ENCODE measurements at regions not wholly inside any gene's neighbourhood (a gene's known extent, or its start where the extent isn't known, plus 50 kb on each side); places are given as distances from the start of the nearest gene placed in this dataset.

DNA sequence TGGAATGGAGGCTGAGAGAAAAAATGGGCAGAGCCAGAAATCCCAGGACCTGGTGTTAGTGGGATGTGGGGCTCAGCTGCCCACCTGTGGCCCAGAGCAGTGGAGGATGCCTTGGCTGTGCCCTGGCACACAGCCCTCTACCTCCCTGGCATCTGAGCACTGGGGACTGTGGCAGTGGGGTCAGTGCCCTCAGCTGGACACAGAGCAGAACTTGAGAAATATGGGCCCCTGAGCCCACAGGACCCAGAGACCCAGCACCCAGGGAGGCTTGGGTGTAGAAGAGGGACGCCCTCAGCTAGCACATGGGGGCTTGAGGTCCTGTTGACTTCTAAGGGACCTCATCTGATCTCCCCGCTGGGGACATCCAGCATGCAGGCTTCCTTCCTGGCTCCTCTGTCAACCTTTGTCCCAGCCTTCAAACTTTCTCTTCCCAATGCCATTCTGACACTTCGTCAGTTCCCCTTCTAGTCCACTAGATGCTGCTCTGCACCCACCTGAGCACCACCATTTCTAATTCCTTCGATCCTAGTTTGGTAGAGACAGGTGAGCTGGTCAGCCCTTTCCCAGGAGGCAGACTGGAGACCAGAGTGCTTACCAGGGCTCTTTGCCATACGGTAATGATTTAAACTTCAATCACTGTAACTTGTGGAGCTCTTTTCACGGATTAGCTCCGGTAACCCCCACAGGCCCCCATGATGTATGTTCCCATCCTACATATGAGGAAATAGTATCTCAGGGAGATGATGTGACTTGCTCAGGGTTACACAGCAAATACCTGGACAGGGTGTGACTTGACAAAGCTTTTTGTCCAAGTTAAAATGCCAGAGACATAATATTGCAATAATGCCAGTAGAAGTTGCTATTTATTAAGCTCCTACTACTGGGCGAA is 143.7 kb downstream of the ASCL4 start:
- peak; percentile 40 for DNase-seq (ENCODE audit: low read depth)
- TF ChIP-seq CTCF (IDR thresholded peaks at IDR 0.05; ENCODE audit: low read depth, low read length) (peak; percentile 83), POLR2A (IDR thresholded peaks at IDR 0.05; ENCODE audit: extremely low read depth, insufficient read length) (no peak), MAX (IDR thresholded peaks at IDR 0.05; ENCODE audit: low read depth, low read length) (no peak), MYC (IDR thresholded peaks at IDR 0.05; ENCODE audit: low read depth, low read length) (no peak)
- H3K4me3 ChIP-seq (ENCODE audit: low read depth, low read length) = no peak overlapping the region

DNA sequence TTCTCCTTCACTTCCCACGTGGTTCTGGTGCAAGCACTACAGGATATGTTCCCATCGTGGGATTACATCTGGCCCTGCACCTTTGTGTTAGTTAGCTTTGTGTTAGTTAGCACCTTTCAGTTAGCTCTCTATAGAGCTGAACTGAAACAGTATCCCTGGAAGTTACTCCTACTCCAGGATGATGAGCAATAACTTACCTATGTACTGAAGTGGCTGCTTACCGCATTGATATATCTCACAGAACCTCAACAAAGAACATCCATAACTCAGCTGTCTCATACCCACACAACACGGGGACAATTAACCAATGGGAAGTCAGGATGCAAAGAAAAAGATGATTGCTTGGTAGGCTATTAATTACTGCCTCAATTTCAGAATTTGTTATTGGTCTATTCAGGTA is 146.6 kb downstream of the ASCL4 start:
- H3K4me3 ChIP-seq (ENCODE audit: low read depth, low read length) = no peak overlapping the region
- TF ChIP-seq POLR2A (IDR thresholded peaks at IDR 0.05; ENCODE audit: extremely low read depth, insufficient read length) (no peak), CTCF (IDR thresholded peaks at IDR 0.05; ENCODE audit: low read depth, low read length) (no peak), MYC (IDR thresholded peaks at IDR 0.05; ENCODE audit: low read depth, low read length) (no peak), MAX (IDR thresholded peaks at IDR 0.05; ENCODE audit: low read depth, low read length) (no peak)
- DNase-seq (ENCODE audit: low read depth) = no peak

- TF ChIP-seq MAX (IDR thresholded peaks at IDR 0.05; ENCODE audit: low read depth, low read length) (no peak), CTCF (IDR thresholded peaks at IDR 0.05; ENCODE audit: low read depth, low read length) (no peak), MYC (IDR thresholded peaks at IDR 0.05; ENCODE audit: low read depth, low read length) (no peak), POLR2A (IDR thresholded peaks at IDR 0.05; ENCODE audit: extremely low read depth, insufficient read length) (no peak)
- no peak for DNase-seq (ENCODE audit: low read depth)
- no peak overlapping the region for H3K4me3 ChIP-seq (ENCODE audit: low read depth, low read length)
Observed at GRCh38 chr12:107925125-107925524, 150.6 kb downstream of the ASCL4 start.

DNA sequence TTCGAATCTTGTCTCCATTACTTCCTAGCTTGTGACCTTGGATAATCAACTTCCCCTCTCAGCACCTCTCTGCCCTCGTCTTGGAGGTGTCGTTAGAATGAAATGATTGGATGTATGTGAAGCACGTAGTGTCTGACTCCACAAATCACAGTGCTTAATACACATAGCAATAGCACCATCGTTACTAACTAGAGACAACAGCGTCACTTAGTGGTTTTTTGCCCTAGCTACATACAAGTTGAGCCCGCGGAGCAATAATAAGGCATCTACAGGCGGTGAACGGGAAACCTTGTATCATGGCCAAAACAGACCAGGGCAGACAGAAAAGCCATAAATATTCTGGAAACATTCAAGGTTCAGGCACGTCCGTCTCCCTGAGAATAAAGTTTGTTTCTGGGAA is 154.9 kb downstream of the ASCL4 start:
- TF ChIP-seq CTCF (IDR thresholded peaks at IDR 0.05; ENCODE audit: low read depth, low read length) (peak; percentile 59), MAX (IDR thresholded peaks at IDR 0.05; ENCODE audit: low read depth, low read length) (no peak), MYC (IDR thresholded peaks at IDR 0.05; ENCODE audit: low read depth, low read length) (no peak)
- no peak overlapping the region for H3K4me3 ChIP-seq (ENCODE audit: low read depth, low read length)
- peak; percentile 73 for DNase-seq (ENCODE audit: low read depth)

DNA sequence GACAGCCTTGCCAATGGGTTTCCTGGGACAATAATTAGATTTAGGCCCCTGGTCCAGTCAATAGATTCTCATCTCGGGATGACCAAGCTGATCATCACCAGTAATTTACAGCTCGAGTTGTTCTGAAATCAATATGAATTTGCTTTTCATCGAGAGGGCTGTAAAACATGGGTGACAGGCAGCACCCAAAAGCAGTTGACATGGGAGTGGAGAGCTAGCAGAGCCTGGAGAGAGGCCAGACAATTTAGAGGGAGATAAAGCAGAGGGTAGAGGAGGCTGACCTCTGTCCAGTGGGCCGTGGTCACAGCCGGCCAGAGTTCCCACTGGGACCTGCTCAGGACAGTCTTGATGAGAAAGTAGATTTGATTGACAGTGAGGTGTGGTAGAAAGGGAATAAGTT is 157.3 kb downstream of the ASCL4 start:
- H3K4me3 ChIP-seq (ENCODE audit: low read depth, low read length) = no peak overlapping the region
- TF ChIP-seq MAX (IDR thresholded peaks at IDR 0.05; ENCODE audit: low read depth, low read length) (no peak), CTCF (IDR thresholded peaks at IDR 0.05; ENCODE audit: low read depth, low read length) (no peak), MYC (IDR thresholded peaks at IDR 0.05; ENCODE audit: low read depth, low read length) (no peak), POLR2A (IDR thresholded peaks at IDR 0.05; ENCODE audit: extremely low read depth, insufficient read length) (no peak)
- DNase-seq (ENCODE audit: low read depth) = no peak

Data from NB4 (cell line).